ENCODE measurements at regions not wholly inside any gene's neighbourhood (a gene's known extent, or its start where the extent isn't known, plus 50 kb on each side); places are given as distances from the start of the nearest gene placed in this dataset.

DNA sequence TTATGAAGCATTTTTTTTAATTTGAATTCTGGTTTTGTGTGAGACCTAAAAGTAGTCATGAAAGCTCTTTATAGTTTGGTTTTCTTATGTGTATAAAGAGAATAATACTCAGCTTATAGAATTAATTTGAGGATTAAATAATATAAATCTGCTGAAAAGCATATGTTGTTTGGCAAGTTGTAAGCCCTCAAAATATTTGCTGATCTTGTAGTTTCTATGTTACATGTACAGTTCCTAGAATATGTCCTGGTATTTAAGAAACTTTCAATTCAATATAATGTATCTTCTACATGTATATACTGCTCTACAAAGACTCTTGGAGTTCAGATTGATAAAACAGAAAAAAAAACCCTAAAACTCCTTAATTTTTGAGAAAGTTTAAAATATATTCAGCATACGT, 605.5 kb upstream of the FAM98A start:
- DNase-seq (ENCODE audit: extremely low read depth, low read depth), result no peak
- no peak overlapping the region for H3K4me3 ChIP-seq (replicated peaks; ENCODE audit: low read depth, low read length)
- no peak for TF ChIP-seq CTCF (IDR thresholded peaks at IDR 0.05; ENCODE audit: low read depth, low read length, missing control alignments)

- no peak for DNase-seq (ENCODE audit: extremely low read depth, low read depth)
- H3K4me3 ChIP-seq (replicated peaks; ENCODE audit: low read depth, low read length), result no peak overlapping the region
- TF ChIP-seq CTCF (IDR thresholded peaks at IDR 0.05; ENCODE audit: low read depth, low read length, missing control alignments), result no peak
Observed at GRCh38 chr2:34201099-34201498, 602.0 kb upstream of the FAM98A start.

DNA sequence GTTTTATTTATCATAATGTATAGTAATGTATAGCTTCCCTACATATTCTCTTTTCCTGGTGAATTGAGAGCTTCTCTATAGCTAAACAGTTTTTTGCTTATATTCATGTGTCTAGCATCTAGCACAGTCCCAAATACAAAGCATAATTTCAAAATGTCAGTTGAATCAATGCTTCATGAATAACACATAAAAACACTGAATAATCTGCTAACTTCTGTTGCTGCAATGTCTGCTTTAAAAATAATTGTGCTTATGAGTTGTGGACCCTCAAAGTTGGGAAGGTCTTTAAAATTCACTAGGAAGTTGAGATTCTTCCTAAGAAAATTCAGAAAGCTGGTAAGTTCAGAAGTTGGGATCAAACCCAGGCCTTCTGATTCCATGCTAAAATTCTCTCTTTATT, 600.9 kb upstream of the FAM98A start:
- TF ChIP-seq CTCF (IDR thresholded peaks at IDR 0.05; ENCODE audit: low read depth, low read length, missing control alignments), result no peak
- H3K4me3 ChIP-seq (replicated peaks; ENCODE audit: low read depth, low read length), result no peak overlapping the region
- no peak for DNase-seq (ENCODE audit: extremely low read depth, low read depth)

DNA sequence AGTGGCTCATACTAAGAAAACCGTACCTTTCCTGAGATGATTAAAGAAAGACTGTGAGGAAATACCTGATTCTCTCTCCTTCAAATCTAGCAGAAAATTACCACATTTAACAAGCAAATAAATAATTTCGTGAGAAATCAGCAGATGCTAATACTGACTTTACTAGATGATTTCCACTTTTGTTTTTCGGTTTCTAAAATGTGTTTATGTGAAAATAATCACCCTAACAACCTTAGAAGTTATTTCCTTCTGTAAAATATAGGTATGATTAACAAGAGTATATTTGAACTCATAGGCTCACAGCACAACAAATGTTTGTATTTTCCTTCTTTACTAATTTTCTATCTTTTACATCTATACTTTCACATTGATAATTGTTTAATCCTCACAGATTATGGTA, 594.1 kb upstream of the FAM98A start:
- DNase-seq (ENCODE audit: extremely low read depth, low read depth), result no peak
- H3K4me3 ChIP-seq (replicated peaks; ENCODE audit: low read depth, low read length), result no peak overlapping the region
- TF ChIP-seq CTCF (IDR thresholded peaks at IDR 0.05; ENCODE audit: low read depth, low read length, missing control alignments), result no peak

DNA sequence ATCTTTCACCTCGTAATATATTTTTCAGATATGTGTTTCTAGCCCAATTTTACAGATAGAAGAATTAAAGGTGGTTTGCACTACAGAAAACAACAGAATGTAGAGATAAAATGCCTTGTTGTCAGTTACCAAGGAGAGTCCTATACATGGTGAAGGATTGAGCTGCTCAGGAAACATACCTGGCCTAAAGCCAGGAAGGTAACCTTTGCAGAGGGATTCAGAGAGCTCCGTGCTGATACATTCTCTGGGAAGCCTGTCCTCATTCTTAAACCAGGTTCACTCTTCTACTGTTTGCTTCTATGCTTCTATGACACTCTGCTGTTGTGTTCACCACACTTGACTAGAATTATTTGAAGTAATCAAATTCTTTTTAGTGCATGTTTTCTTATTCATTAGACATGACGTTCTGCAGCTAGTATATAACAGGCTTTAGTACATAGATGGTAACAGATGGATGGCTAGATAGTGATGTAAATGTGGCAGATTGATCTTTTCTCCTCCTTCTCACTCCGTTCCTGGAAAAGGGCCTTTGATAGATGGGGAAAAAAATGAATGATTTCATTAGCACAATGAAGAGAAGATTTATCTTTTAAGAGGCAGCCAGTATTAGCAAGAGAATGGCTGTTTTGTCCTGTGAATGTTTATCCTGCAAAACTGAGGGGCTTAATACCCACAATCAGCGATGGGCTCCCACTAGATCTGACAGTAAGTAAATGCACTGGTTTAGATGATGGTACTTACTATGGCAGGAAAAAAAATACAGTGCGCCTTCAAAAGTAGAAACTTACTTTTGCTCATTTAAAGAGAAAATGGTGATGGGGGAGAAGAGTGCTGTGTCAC, 589.6 kb upstream of the FAM98A start:
- no peak for DNase-seq (ENCODE audit: extremely low read depth, low read depth)
- H3K4me3 ChIP-seq (replicated peaks; ENCODE audit: low read depth, low read length), result no peak overlapping the region

GRCh38 chr2:34179511-34179910, 580.4 kb upstream of the FAM98A start:
- TF ChIP-seq CTCF (IDR thresholded peaks at IDR 0.05; ENCODE audit: low read depth, low read length, missing control alignments), result no peak
- no peak overlapping the region for H3K4me3 ChIP-seq (replicated peaks; ENCODE audit: low read depth, low read length)
- DNase-seq (ENCODE audit: extremely low read depth, low read depth), result no peak

More for the DNA sequence above, 589.6 kb upstream of the FAM98A start:
- no peak for TF ChIP-seq CTCF (IDR thresholded peaks at IDR 0.05; ENCODE audit: low read depth, low read length, missing control alignments)

GRCh38 chr2:34178482-34178881, 579.4 kb upstream of the FAM98A start:
- TF ChIP-seq CTCF (IDR thresholded peaks at IDR 0.05; ENCODE audit: low read depth, low read length, missing control alignments), result no peak
- no peak for DNase-seq (ENCODE audit: extremely low read depth, low read depth)
- H3K4me3 ChIP-seq (replicated peaks; ENCODE audit: low read depth, low read length), result no peak overlapping the region

All from HFF-Myc (cell line).